ENCODE measurements at regions not wholly inside any gene's neighbourhood (a gene's known extent, or its start where the extent isn't known, plus 50 kb on each side); places are given as distances from the start of the nearest gene placed in this dataset.

DNA sequence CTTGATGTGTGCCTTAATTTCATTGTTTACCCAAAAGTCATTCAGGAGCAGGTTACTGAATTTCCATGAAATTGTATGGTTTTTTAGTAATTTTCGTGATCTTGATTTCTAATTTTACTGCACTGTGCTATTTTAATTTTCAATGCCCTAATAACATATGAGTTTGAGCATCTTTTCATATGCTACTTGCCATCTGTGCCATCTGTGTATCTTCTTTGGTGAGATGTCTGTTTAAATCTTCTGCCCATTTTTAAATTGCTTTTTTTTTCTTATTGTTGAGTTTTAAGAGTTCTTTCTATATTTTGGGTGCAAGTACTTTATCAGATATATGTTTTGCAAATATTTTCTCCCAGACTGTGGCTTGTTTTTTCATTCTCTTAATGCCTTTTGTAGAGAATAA lies 165.9 kb downstream of the ST6GAL2 start:
- DNase-seq = no peak

DNA sequence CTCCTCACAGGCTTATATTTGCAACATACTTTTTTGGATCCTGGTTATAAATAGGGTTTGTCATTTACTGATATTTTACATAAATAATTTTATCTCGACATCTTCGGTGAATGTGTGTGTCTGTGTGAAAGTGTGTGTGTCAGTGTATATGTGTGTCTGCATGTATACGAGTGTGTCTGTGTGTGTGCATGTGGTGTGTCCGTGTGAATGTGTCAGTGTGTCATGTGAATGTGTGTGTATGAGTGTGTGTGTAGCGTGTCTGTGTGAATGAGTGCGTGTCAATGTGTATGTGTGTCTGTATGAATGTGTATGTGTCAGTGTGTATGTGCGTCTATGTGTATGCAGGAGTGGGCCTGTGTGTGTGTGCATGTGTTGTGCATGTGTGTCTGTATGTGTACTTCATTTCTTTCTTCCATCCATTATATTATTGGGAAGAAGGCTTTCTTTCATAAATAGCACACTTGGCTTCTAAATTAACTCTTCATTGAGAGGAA lies 161.6 kb downstream of the ST6GAL2 start:
- DNase-seq = no peak

DNA sequence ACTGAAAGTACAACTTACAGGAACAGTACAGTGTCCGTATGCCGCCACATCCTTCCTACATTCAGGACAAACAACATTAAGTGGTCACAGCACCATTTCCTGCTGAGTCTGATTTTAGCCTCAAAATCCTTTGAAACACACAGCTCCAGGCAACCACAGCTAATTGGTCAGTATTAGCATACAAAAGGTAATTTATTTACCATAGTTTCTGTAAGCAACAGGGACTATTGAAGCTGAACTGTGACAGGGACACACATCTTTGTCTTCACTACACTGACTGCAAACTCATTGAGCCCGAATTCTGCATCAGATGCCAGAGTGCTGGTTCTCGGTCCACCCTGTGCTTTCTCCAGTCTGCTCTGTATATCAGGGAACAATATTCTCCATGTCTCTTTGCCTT lies 151.8 kb downstream of the ST6GAL2 start:
- DNase-seq = no peak

DNA sequence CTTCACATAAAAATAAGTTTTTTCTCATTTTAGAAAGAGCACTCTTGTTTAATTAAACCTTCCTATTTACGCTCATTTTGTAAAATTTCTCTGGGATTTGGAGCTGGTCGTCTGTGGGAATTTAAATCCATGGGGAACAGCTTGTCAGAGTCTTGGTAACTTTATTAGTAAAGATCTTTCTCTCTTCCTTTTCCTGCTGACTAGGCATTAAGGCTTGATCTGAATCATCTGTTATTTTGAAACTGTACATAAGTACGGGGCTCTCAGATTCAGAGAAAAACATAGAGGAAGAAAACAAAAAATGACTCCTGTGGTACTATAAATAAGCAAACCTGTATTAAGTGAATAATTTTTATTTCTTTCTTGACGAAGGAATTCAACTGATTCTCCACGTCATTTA lies 150.2 kb downstream of the ST6GAL2 start:
- no peak for DNase-seq

DNA sequence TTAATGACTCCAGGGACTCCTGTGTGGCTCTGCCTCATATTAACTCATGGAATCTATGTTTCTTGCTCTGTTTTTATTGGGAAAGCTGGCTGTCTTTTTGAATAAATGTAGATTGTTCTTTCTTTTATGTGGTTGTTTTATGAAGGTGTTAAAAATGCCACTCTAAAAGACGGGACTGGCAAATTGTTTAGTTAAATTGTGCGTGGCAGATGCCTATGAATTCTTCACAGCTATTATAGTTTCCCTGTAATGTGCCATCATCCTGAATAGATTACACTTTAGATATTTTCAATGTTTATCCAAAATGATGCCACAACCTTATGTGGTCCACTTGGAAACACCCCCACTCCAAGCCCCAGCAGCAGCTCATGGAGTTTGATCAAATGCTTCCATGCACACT lies 149.7 kb downstream of the ST6GAL2 start:
- DNase-seq = no peak

DNA sequence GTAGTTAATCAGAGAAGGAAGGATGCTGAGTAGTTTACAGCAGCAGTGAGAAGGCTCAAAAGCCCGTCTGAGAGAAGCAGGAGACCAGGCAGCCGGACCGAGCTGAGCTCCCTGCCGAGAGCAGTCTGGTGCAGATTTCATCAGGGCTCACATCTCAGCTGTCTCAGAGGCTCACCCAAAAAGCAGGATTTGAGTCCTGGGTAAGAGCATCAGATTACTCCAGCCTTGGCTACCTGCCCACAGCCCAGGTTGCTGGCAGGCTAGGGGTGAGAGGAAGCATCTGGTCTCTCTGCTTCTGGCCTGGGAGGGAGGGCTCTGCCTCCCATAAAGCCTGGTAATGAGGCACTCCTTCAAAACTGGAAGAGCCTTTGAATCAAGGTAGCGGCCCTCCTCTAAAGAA lies 140.5 kb downstream of the ST6GAL2 start:
- no peak for DNase-seq

DNA sequence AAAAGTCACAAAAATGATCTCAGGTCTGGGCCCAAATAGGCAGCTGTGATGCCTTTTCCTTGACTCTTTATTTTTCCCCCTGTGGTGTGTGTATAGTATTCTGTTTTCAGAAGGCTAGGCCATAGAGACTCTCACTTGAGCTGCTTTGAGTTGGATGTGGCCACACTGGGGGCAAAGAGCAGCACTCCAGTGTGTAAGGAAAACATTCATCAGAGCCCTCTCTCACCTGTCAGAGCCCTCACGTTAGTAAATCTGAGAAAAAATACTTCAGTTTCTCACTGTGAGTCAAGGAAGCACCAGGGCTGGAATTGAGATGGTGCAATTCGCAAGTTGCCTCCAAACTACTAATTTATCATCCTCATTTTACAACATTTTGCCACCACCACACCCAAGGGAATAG lies 136.1 kb downstream of the ST6GAL2 start:
- no peak for DNase-seq

All from NCI-H1048 (cell line).